Activated T-helper 2 cell treated with anti-CD3 and anti-CD28 coated beads, Interferon-gamma antibody, Interleukin-2, Interleukin-4, amounts not matched to agents 10 μg/mL and 5 μg/mL and 100 μg/mL, durations not matched to agents 14 hours and 24 hours and 36 hours (primary cell): ENCODE measurements at regions not wholly inside any gene's neighbourhood (a gene's known extent, or its start where the extent isn't known, plus 50 kb on each side); places are given as distances from the start of the nearest gene placed in this dataset.
"Not testable (repeated sequence)": the region's sequence is repeated elsewhere in the genome, so short reads cannot be mapped to it uniquely, and the experiment has no call there.

Experiments used
- DNase-seq: peaks from one replicate; pipeline ENCODE4 v3.0.0; 2021; ENCODE audit warnings: low spot score
- H3K27ac Mint-ChIP-seq: one replicate; pipeline ENCODE4 v1.8.0; 2021; ENCODE audit warnings: mixed read lengths
- H3K27me3 Mint-ChIP-seq: one replicate; pipeline ENCODE4 v1.8.0; 2021; ENCODE audit warnings: low read depth, mixed read lengths
- H3K36me3 Mint-ChIP-seq: one replicate; pipeline ENCODE4 v1.8.0; 2021; ENCODE audit warnings: low read depth, mixed read lengths
- H3K4me1 Mint-ChIP-seq: one replicate; pipeline ENCODE4 v1.8.0; 2021; ENCODE audit warnings: low read depth, mixed read lengths
- H3K4me3 Mint-ChIP-seq: one replicate; pipeline ENCODE4 v1.8.0; 2021; ENCODE audit warnings: low read depth, mild to moderate bottlenecking, moderate library complexity, mixed read lengths
- H3K9me3 Mint-ChIP-seq: one replicate; pipeline ENCODE4 v1.8.0; 2021; ENCODE audit warnings: mixed read lengths
- intact Hi-C: fragments of 100-400 bp; cut with micrococcal nuclease; formaldehyde crosslinking; loops from one replicate; pipeline ENCODE4 v1.15.1; 2023

DNA sequence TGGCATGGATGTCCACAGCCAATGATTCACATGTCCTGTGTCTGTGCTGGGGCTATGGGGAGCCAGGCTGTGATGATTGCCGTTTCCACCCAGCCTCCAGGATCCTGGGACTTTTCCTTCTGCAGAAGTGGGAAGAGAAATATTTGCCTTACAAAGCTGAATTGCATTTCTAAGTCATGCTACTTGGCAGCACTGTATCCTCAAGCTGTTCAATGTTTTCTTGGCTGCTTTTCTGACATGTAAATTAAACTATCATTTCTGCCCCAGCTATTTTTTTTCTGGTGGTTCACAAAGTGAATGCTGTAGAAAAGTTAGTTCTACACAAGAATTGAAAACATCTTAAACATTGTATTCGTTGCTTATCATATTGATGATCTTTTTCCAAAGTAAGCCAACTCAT is 51.9 kb upstream of the TCERG1L start:
- intact Hi-C loops, result no loop called here
- H3K36me3 Mint-ChIP-seq, result no peaks in the 10 kb centered on the region

DNA sequence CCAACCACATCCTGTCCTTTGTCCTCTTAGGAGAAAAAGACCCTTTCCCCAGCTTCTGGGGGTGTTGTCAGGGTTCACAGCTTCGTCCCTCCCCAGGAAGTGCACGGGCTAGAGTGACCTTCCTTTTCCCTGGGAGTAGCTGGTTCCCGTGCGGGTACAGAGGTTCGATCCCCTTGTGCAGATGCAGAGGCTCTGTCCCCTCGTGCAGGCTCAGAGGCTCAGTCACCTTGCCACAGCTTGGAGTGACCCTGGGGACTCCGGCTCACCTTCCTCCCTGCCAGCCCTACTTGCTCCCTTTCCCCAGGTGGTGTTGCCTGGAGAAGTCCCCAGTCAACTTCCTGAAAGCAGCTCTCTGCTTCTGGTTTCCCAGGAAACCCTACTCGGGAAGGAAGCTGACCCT is 60.0 kb upstream of the TCERG1L start:
- intact Hi-C loops, result no loop called here
- no peak overlapping the region for H3K27ac Mint-ChIP-seq
- no peaks in the 10 kb centered on the region for H3K27me3 Mint-ChIP-seq
- no peaks in the 10 kb centered on the region for H3K36me3 Mint-ChIP-seq
- H3K9me3 Mint-ChIP-seq, result peaks cover 7% of the 10 kb centered on the region
- H3K4me3 Mint-ChIP-seq, result no peak overlapping the region
- no peak for DNase-seq
- no peaks in the 10 kb centered on the region for H3K4me1 Mint-ChIP-seq

More for the DNA sequence above, 51.9 kb upstream of the TCERG1L start:
- H3K4me3 Mint-ChIP-seq, result no peak overlapping the region
- no peaks in the 10 kb centered on the region for H3K9me3 Mint-ChIP-seq
- no peak for DNase-seq
- H3K4me1 Mint-ChIP-seq, result no peaks in the 10 kb centered on the region
- no peak overlapping the region for H3K27ac Mint-ChIP-seq
- H3K27me3 Mint-ChIP-seq, result no peaks in the 10 kb centered on the region

DNA sequence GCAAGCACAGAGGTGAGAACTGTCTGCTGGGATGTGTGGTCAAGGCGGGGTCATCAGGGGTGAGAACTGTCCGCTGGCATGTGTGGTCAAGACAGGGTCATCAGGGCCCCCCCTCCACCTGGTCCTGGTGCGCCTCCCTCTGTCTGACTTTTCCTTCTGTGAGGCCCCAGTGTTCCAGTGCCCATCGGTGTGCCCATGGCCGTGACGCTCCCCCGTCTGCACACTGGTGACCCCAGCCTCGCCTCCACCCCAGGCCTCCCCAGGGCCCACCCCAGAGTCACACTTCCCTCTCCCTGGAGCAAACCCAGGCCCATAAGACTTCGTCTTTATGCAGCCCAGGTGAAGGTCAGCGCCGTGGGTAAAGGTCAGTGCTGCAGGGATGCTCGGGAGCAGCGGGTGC is 70.1 kb upstream of the TCERG1L start:
- Mint-ChIP-seq H3K36me3 (no peaks in the 10 kb centered on the region), H3K27ac (no peak overlapping the region), H3K9me3 (peaks cover under 1% of the 10 kb centered on the region), H3K4me1 (no peaks in the 10 kb centered on the region), H3K27me3 (no peaks in the 10 kb centered on the region), H3K4me3 (no peak overlapping the region)
- intact Hi-C loops, result no loop called here
- no peak for DNase-seq

DNA sequence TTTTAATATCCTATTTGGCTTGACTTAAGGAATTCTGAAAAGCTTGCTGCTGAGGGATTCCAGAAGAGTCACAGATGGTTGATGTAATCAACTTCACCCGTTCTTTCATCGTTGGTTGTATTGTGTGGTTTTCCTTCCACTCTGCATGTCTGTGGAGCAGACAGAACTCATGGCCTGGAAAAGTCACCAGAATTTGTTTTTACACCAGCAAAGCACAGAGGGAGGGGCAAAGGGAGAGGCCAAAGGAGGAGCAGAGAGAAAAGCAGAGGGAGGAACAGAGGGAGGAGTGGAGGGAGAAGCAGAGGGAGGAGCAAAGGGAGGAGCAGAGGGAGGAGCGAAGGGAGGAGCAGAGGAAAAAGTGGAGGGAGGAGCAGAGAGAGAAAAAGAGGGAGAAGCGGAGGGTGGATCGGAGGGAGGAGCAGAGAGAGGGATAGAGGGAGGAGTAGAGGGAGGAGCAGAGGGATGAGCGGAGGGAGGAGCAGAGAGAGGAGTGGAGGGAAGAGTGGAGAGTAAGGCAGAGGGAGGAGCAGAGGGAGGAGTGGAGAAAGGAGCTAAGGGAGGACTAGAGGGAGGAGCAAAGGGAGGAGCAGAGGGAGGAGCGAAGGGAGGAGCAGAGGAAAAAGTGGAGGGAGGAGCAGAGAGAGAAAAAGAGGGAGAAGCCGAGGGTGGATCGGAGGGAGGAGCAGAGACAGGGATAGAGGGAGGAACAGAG is 73.8 kb upstream of the TCERG1L start:
- H3K36me3 Mint-ChIP-seq, H3K27me3 Mint-ChIP-seq, H3K4me3 Mint-ChIP-seq, intact Hi-C loops, H3K4me1 Mint-ChIP-seq, DNase-seq, H3K27ac Mint-ChIP-seq, H3K9me3 Mint-ChIP-seq: not testable (repeated sequence)

DNA sequence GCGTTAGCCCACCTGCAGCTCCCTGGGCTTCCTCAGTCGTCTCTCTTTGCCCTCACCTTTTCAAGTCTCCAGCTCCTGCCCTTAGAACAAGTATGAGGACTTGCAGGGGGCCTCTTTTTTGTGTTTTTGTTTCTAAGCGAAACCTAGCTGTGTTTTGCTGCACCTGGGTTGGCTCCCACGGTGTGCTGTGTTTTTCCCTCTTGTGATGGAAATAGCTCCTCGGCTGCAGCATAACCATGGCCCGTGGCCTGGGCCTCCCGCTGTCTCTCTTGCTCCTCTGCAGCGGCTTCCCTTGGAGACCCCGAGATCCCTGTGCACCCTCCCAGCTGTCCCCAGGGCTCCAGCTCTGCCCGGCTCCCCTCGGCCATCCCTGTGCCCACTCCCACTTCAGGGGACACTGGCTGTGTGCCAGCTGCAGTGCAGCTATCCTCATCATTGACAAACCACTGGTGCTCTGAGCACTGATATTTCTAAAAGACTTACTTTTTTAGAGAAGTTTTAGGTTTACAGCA is 75.6 kb upstream of the TCERG1L start:
- no peak overlapping the region for H3K4me3 Mint-ChIP-seq
- H3K4me1 Mint-ChIP-seq, result no peaks in the 10 kb centered on the region
- H3K27ac Mint-ChIP-seq, result no peak overlapping the region
- intact Hi-C loops, result no loop called here
- DNase-seq, result no peak
- H3K36me3 Mint-ChIP-seq, result no peaks in the 10 kb centered on the region
- no peaks in the 10 kb centered on the region for H3K27me3 Mint-ChIP-seq
- no peaks in the 10 kb centered on the region for H3K9me3 Mint-ChIP-seq

DNA sequence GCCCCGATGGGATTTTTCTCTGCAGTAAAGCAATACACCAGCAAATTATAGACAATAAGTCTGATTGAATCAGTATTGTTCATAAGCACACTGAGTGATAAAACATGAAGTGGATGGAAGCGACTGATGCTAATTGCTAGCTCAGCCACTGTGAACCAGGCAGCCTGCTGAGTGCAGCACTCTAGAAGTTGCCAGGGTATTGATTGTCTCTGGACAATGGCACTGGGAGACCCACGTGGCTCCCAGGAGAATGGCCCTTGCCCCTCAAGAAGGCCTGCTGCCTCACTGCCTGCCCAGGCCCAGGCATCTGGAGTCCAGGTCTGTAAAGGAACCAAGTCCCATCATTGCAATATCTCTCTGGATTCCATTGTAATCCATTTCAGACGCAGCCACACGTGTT is 80.4 kb upstream of the TCERG1L start:
- H3K4me1 Mint-ChIP-seq, result no peaks in the 10 kb centered on the region
- DNase-seq, result no peak
- no peak overlapping the region for H3K27ac Mint-ChIP-seq
- H3K4me3 Mint-ChIP-seq, result no peak overlapping the region
- H3K36me3 Mint-ChIP-seq, result no peaks in the 10 kb centered on the region
- H3K9me3 Mint-ChIP-seq, result no peaks in the 10 kb centered on the region
- intact Hi-C loops, result no loop called here
- H3K27me3 Mint-ChIP-seq, result no peaks in the 10 kb centered on the region

DNA sequence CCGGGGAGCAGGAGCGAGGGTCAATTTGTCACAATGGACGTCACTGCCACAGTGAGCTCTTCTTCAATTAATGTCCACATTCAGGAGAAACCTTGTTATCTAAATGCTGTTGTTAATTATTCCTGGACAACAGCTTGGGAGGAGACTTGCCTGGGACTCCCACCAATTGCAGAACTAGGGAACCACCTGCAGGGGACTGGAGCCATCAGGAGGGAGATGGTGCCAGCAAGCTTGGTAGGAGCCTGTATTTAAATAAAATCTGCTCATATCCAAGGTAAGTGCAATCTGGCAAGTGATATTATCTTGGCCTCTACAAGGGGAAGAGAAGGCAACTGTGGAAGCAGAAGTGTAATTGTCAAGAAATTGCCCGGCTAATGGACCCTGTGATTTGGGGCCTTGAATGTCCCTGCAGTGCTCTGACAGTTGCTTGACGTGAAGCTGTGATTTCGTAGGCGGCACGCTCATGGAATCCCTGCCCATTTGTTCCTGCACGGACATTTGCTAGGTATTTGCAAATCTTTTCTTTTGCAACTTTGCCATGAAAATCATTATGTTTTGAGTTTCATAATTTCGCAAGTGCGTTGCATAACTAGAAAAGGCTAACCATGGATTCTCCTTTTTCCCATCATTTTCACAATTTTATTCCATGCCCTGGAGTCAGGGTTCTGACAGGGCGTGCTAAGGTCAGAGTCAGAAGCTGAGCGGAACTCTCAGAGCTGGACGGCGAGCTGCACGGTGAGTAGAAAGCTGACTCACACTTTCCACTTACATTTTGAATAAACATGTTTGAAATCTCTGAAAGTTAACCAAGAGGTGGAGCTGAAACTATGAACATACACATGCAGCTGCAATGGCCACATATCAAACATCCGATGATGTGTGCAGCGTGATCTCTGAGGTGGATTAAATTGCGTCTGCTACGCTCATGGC is 84.9 kb upstream of the TCERG1L start:
- H3K27me3 Mint-ChIP-seq, result no peaks in the 10 kb centered on the region
- no peaks in the 10 kb centered on the region for H3K9me3 Mint-ChIP-seq
- no peaks in the 10 kb centered on the region for H3K36me3 Mint-ChIP-seq
- H3K27ac Mint-ChIP-seq, result no peak overlapping the region
- H3K4me1 Mint-ChIP-seq, result no peaks in the 10 kb centered on the region
- intact Hi-C loops, result no loop called here
- H3K4me3 Mint-ChIP-seq, result no peak overlapping the region
- no peak for DNase-seq

DNA sequence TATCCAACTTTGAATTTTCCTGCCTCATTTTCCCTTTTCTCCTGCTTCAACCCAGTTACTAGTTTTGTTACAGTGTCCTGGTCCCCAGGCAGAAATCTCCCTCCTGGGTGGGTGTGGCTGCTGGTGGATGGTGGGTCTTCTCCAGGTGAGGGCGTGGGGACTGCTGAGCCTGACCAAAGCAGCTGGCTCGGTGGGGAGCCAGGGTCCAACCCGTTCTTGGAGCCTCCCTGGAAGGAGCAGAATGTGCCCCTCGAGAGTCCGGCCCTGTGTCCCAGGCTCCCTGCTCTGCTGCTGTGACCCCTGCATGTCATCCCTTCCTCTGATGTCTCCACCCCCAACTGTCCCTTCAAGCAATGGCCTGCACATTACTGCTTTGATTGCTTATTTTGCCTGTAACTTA is 86.6 kb upstream of the TCERG1L start:
- intact Hi-C loops, result no loop called here
- Mint-ChIP-seq H3K4me3 (no peak overlapping the region), H3K27ac (no peak overlapping the region), H3K36me3 (no peaks in the 10 kb centered on the region), H3K27me3 (no peaks in the 10 kb centered on the region), H3K9me3 (no peaks in the 10 kb centered on the region), H3K4me1 (no peaks in the 10 kb centered on the region)
- DNase-seq, result no peak

DNA sequence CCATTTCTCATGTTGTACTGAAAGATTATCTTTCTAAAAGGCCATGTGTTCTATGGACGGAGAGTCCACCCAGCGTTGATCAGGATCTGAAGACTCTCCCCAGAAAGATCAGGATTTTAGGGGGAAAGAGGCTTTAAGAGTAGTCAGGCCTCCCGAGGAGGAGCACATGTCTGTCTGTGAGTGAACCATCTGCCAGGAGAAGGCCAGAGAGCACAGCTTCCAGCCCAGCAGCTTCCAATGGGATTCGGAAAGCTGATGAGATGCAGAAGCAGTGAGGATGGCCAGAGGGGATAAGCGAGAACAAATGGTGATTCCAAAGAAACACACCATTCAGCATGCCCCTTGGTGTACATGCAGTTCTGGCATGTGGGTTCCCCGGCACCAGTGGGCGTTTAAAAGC is 88.5 kb upstream of the TCERG1L start:
- intact Hi-C loops, result no loop called here
- no peak for DNase-seq
- H3K4me3 Mint-ChIP-seq, result no peak overlapping the region
- H3K27ac Mint-ChIP-seq, result no peak overlapping the region
- H3K36me3 Mint-ChIP-seq, result no peaks in the 10 kb centered on the region
- no peaks in the 10 kb centered on the region for H3K9me3 Mint-ChIP-seq
- no peaks in the 10 kb centered on the region for H3K4me1 Mint-ChIP-seq
- no peaks in the 10 kb centered on the region for H3K27me3 Mint-ChIP-seq

DNA sequence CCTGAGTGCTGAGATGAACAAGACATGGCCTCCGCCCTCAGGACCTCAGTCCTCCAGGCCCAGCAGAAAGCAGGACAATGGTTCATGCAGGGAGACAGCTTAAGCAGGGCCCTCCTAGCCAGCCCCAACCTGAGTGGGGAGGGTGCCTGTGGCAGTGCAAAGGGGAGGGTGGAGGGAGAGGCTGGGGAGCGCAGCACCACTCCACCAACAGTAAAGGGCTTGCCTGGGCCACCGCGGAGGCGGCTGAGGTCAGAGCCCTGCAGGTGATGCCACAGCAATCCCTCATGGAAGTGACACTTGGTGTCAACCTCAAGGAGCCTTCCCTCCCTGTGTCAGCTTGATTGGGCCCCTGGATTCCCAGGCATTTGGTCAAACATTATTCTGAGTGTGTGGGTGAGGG is 89.0 kb upstream of the TCERG1L start:
- DNase-seq, result no peak
- H3K9me3 Mint-ChIP-seq, result no peaks in the 10 kb centered on the region
- no peak overlapping the region for H3K4me3 Mint-ChIP-seq
- H3K27ac Mint-ChIP-seq, result no peak overlapping the region
- intact Hi-C loops, result no loop called here
- H3K36me3 Mint-ChIP-seq, result no peaks in the 10 kb centered on the region
- no peaks in the 10 kb centered on the region for H3K27me3 Mint-ChIP-seq
- no peaks in the 10 kb centered on the region for H3K4me1 Mint-ChIP-seq

DNA sequence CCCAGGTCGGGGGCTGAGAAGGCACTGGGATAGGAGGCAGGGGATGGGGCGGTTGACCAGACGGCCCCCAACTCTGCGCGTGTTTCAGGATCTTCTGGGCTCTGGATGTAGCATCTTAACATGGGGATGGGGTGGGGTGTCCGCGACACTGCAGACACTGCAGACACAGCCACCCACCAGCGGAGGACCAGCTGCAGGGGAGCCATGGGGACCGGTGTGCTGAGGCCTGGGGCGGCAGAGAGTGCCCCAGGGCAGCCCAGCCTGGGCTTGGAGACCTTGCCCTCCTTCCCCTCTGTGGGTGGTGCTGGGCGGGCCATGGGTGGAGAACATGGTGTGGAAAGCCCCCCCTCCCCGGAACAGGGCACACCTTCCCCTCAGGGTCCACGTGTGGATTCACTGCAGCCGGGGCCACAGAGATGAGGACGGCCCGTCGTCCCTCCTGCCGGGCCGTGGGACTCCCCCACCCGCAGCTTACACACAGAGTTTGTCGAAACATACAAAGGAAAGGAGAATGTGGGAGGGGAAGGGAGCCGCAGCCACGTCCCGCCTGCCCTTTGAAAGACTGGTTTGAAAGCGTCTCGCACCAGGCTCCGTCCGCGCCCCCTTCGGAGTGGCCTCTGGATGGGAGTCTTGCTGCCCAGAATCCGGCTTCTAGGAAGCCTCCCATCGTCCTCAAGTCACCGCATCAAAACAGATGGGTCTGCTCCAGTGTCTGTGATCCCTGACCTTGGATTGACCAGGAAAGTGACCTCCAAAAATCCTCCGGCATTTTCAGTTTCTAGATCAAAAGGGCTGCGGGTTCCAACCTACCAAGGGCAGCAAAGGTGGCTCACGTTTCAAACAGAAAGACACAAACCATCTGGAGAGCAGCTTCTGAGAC is 91.5 kb upstream of the TCERG1L start:
- Mint-ChIP-seq H3K27me3 (no peaks in the 10 kb centered on the region), H3K27ac (no peak overlapping the region), H3K36me3 (no peaks in the 10 kb centered on the region), H3K4me1 (no peaks in the 10 kb centered on the region), H3K9me3 (no peaks in the 10 kb centered on the region), H3K4me3 (no peak overlapping the region)
- no peak for DNase-seq
- intact Hi-C loops, result no loop called here

DNA sequence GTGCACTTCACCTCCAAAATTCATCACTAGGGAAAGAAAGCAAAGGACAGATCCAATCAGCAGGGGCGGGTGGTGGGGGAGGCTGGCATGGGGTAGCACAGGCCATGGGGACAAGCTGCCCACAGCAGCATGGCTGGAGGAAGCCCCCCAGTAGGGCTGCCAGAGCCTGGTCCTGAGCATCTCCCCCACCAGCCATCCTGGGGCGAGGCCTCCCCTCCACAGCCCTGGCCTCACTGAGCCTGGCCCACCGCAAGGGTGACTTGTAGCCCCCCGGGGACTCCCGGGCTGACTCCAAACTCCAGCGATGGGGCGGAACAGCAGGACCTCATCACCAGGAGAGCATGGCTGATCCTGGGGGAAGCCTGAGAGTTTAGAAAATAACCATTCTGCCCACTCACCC is 92.4 kb upstream of the TCERG1L start:
- no peak overlapping the region for H3K4me3 Mint-ChIP-seq
- H3K27ac Mint-ChIP-seq, result no peak overlapping the region
- no peaks in the 10 kb centered on the region for H3K27me3 Mint-ChIP-seq
- no peak for DNase-seq
- intact Hi-C loops, result no loop called here
- H3K36me3 Mint-ChIP-seq, result no peaks in the 10 kb centered on the region
- no peaks in the 10 kb centered on the region for H3K9me3 Mint-ChIP-seq
- H3K4me1 Mint-ChIP-seq, result no peaks in the 10 kb centered on the region
